H1 (cell line): ENCODE measurements at regions not wholly inside any gene's neighbourhood (a gene's known extent, or its start where the extent isn't known, plus 50 kb on each side); places are given as distances from the start of the nearest gene placed in this dataset.

Experiments used
- BACH1 ChIP-seq: IDR thresholded peaks from 2 replicates; pipeline ENCODE4 v1.6.1; 2012; ENCODE audit warnings: low read length, improper control_type of control experiment
- CBX5 ChIP-seq: fragments of 300-800, 300-1000 bp; sonication (generic); IDR thresholded peaks from 2 replicates; pipeline ENCODE4 v1.7.1; 2016; ENCODE audit warnings: antibody characterized with exemption, low read length, low read depth
- CTBP2 ChIP-seq: IDR thresholded peaks from 2 replicates; pipeline ENCODE4 v1.7.0; 2011; ENCODE audit warnings: borderline replicate concordance, mild to moderate bottlenecking, moderate library complexity, mixed read lengths, low read length; ENCODE audit not compliant: insufficient read depth, insufficient read length
- GABPA ChIP-seq: IDR thresholded peaks from 2 replicates; pipeline ENCODE4 v1.6.1; 2011; ENCODE audit warnings: mild to moderate bottlenecking, low read length, moderate library complexity, borderline replicate concordance; ENCODE audit not compliant: insufficient read depth
- JUND ChIP-seq: IDR thresholded peaks from 2 replicates; pipeline ENCODE4 v1.6.1; 2011; ENCODE audit warnings: mild to moderate bottlenecking, improper control_type of control experiment, low read length
- RNF2 ChIP-seq: fragments of 200-900, 300-1000 bp; sonication (generic); IDR thresholded peaks from 2 replicates; pipeline ENCODE4 v1.7.1; 2016; ENCODE audit warnings: borderline replicate concordance, low read depth, mild to moderate bottlenecking, antibody characterized with exemption, low read length; ENCODE audit not compliant: poor library complexity, severe bottlenecking; ENCODE audit errors: missing control alignments
- SIRT6 ChIP-seq: IDR thresholded peaks from one replicate; pipeline ENCODE4 v1.7.1; 2012; ENCODE audit warnings: low read length, inconsistent platforms
- SP4 ChIP-seq: IDR thresholded peaks from 2 replicates; pipeline ENCODE4 v1.6.1; 2012; ENCODE audit warnings: low read length, inconsistent platforms
- YY1 ChIP-seq: IDR thresholded peaks from 2 replicates; pipeline ENCODE4 v1.6.1; 2011; ENCODE audit warnings: low read depth, mild to moderate bottlenecking, low read length
- TF ChIP-seq, protein P1 (sequence below): fragments of 300-600 bp; sonication (generic); IDR thresholded peaks from 2 replicates; pipeline ENCODE4 v1.7.1; 2012; ENCODE audit warnings: low read length, moderate library complexity, mild to moderate bottlenecking, inconsistent platforms; ENCODE audit not compliant: insufficient replicate concordance
- TF ChIP-seq, protein P2 (sequence below): IDR thresholded peaks from 2 replicates; pipeline ENCODE4 v1.6.1; 2012; ENCODE audit warnings: inconsistent platforms

DNA sequence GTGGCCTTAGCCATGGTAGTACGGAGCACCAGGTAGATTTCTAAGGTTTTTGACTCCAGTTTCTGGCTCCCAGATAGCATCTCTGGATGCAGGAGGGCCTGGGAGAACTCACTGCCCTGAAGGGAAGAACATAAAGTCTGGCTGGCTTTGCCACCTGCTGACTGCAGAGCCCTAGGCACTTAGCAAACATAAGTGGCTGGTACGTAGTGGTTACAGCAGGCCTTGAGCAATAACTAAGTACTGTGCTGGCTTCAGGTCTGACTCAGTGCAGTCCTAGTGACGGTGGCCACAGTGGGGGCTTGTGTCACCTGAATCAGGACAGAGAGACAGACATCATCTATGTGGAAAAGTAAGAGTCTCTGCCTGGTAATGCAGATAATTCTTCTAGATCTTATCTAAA is 871.1 kb downstream of the PDCD6IP start (continued):
- TF ChIP-seq, protein P1, sequence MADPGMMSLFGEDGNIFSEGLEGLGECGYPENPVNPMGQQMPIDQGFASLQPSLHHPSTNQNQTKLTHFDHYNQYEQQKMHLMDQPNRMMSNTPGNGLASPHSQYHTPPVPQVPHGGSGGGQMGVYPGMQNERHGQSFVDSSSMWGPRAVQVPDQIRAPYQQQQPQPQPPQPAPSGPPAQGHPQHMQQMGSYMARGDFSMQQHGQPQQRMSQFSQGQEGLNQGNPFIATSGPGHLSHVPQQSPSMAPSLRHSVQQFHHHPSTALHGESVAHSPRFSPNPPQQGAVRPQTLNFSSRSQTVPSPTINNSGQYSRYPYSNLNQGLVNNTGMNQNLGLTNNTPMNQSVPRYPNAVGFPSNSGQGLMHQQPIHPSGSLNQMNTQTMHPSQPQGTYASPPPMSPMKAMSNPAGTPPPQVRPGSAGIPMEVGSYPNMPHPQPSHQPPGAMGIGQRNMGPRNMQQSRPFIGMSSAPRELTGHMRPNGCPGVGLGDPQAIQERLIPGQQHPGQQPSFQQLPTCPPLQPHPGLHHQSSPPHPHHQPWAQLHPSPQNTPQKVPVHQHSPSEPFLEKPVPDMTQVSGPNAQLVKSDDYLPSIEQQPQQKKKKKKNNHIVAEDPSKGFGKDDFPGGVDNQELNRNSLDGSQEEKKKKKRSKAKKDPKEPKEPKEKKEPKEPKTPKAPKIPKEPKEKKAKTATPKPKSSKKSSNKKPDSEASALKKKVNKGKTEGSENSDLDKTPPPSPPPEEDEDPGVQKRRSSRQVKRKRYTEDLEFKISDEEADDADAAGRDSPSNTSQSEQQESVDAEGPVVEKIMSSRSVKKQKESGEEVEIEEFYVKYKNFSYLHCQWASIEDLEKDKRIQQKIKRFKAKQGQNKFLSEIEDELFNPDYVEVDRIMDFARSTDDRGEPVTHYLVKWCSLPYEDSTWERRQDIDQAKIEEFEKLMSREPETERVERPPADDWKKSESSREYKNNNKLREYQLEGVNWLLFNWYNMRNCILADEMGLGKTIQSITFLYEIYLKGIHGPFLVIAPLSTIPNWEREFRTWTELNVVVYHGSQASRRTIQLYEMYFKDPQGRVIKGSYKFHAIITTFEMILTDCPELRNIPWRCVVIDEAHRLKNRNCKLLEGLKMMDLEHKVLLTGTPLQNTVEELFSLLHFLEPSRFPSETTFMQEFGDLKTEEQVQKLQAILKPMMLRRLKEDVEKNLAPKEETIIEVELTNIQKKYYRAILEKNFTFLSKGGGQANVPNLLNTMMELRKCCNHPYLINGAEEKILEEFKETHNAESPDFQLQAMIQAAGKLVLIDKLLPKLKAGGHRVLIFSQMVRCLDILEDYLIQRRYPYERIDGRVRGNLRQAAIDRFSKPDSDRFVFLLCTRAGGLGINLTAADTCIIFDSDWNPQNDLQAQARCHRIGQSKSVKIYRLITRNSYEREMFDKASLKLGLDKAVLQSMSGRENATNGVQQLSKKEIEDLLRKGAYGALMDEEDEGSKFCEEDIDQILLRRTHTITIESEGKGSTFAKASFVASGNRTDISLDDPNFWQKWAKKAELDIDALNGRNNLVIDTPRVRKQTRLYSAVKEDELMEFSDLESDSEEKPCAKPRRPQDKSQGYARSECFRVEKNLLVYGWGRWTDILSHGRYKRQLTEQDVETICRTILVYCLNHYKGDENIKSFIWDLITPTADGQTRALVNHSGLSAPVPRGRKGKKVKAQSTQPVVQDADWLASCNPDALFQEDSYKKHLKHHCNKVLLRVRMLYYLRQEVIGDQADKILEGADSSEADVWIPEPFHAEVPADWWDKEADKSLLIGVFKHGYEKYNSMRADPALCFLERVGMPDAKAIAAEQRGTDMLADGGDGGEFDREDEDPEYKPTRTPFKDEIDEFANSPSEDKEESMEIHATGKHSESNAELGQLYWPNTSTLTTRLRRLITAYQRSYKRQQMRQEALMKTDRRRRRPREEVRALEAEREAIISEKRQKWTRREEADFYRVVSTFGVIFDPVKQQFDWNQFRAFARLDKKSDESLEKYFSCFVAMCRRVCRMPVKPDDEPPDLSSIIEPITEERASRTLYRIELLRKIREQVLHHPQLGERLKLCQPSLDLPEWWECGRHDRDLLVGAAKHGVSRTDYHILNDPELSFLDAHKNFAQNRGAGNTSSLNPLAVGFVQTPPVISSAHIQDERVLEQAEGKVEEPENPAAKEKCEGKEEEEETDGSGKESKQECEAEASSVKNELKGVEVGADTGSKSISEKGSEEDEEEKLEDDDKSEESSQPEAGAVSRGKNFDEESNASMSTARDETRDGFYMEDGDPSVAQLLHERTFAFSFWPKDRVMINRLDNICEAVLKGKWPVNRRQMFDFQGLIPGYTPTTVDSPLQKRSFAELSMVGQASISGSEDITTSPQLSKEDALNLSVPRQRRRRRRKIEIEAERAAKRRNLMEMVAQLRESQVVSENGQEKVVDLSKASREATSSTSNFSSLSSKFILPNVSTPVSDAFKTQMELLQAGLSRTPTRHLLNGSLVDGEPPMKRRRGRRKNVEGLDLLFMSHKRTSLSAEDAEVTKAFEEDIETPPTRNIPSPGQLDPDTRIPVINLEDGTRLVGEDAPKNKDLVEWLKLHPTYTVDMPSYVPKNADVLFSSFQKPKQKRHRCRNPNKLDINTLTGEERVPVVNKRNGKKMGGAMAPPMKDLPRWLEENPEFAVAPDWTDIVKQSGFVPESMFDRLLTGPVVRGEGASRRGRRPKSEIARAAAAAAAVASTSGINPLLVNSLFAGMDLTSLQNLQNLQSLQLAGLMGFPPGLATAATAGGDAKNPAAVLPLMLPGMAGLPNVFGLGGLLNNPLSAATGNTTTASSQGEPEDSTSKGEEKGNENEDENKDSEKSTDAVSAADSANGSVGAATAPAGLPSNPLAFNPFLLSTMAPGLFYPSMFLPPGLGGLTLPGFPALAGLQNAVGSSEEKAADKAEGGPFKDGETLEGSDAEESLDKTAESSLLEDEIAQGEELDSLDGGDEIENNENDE: no peak
- TF ChIP-seq GABPA: no peak
- TF ChIP-seq SP4: no peak
- no peak for TF ChIP-seq BACH1
- no peak for TF ChIP-seq SIRT6
- no peak for TF ChIP-seq RNF2
- TF ChIP-seq, protein P2, sequence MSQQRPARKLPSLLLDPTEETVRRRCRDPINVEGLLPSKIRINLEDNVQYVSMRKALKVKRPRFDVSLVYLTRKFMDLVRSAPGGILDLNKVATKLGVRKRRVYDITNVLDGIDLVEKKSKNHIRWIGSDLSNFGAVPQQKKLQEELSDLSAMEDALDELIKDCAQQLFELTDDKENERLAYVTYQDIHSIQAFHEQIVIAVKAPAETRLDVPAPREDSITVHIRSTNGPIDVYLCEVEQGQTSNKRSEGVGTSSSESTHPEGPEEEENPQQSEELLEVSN: no peak
- TF ChIP-seq CTBP2: no peak
- TF ChIP-seq CBX5: no peak
- no peak for TF ChIP-seq YY1
- TF ChIP-seq JUND: no peak
